ENCODE measurements at regions not wholly inside any gene's neighbourhood (a gene's known extent, or its start where the extent isn't known, plus 50 kb on each side); places are given as distances from the start of the nearest gene placed in this dataset.

GRCh38 chr6:48695872-48696271, 584.9 kb upstream of the PTCHD4 start:
- TF ChIP-seq CTCF (IDR thresholded peaks at IDR 0.05): no peak
- no peak for ATAC-seq
- H3K9me3 ChIP-seq: peaks cover 10% of the 10 kb centered on the region

GRCh38 chr6:48691420-48691819, 580.4 kb upstream of the PTCHD4 start:
- DNase-seq (no peak), ATAC-seq (no peak)
- Histone ChIP-seq H3K36me3 (ENCODE audit: low read depth) (no peaks in the 10 kb centered on the region), H3K4me3 (no peak overlapping the region), H3K9me3 (peaks cover 27% of the 10 kb centered on the region), H3K4me1 (ENCODE audit: low read depth) (no peaks in the 10 kb centered on the region)
- TF ChIP-seq CTCF (IDR thresholded peaks at IDR 0.05): no peak
- intact Hi-C loops (cut with DNase I, micrococcal nuclease): no loop called here

More at GRCh38 chr6:48695872-48696271, 584.9 kb upstream of the PTCHD4 start:
- Histone ChIP-seq H3K4me3 (no peak overlapping the region), H3K4me1 (ENCODE audit: low read depth) (no peaks in the 10 kb centered on the region), H3K36me3 (ENCODE audit: low read depth) (no peaks in the 10 kb centered on the region)
- DNase-seq: no peak
- intact Hi-C loops (cut with DNase I, micrococcal nuclease): no loop called here

- Histone ChIP-seq H3K36me3 (ENCODE audit: low read depth) (no peaks in the 10 kb centered on the region), H3K9me3 (peaks cover 21% of the 10 kb centered on the region), H3K4me3 (no peak overlapping the region), H3K4me1 (ENCODE audit: low read depth) (no peaks in the 10 kb centered on the region)
- DNase-seq: no peak
- no peak for TF ChIP-seq CTCF (IDR thresholded peaks at IDR 0.05)
- intact Hi-C loops (cut with DNase I, micrococcal nuclease): no loop called here
- no peak for ATAC-seq
Measured at GRCh38 chr6:48689498-48689897, 578.5 kb upstream of the PTCHD4 start.

- DNase-seq (no peak), ATAC-seq (no peak)
- intact Hi-C loops (cut with DNase I, micrococcal nuclease): no loop called here
- Histone ChIP-seq H3K9me3 (no peaks in the 10 kb centered on the region), H3K36me3 (ENCODE audit: low read depth) (no peaks in the 10 kb centered on the region), H3K4me1 (ENCODE audit: low read depth) (no peaks in the 10 kb centered on the region), H3K4me3 (no peak overlapping the region)
- no peak for TF ChIP-seq CTCF (IDR thresholded peaks at IDR 0.05)
Measured at GRCh38 chr6:48678390-48678789, 567.4 kb upstream of the PTCHD4 start.

- no peak for TF ChIP-seq CTCF (IDR thresholded peaks at IDR 0.05)
Measured at GRCh38 chr6:48671505-48671904, 560.5 kb upstream of the PTCHD4 start.

GRCh38 chr6:48670546-48670945, 559.5 kb upstream of the PTCHD4 start:
- Histone ChIP-seq H3K4me1 (ENCODE audit: low read depth) (no peaks in the 10 kb centered on the region), H3K4me3 (no peak overlapping the region), H3K9me3 (no peaks in the 10 kb centered on the region), H3K36me3 (ENCODE audit: low read depth) (no peaks in the 10 kb centered on the region)
- no peak for TF ChIP-seq CTCF (IDR thresholded peaks at IDR 0.05)
- ATAC-seq (no peak), DNase-seq (no peak)
- intact Hi-C loops (cut with DNase I, micrococcal nuclease): no loop called here

More at GRCh38 chr6:48671505-48671904, 560.5 kb upstream of the PTCHD4 start:
- Histone ChIP-seq H3K4me3 (no peak overlapping the region), H3K4me1 (ENCODE audit: low read depth) (no peaks in the 10 kb centered on the region), H3K9me3 (no peaks in the 10 kb centered on the region), H3K36me3 (ENCODE audit: low read depth) (no peaks in the 10 kb centered on the region)
- intact Hi-C loops (cut with DNase I, micrococcal nuclease): no loop called here
- ATAC-seq (no peak), DNase-seq (no peak)

Data from mucosa of descending colon (tissue), 3 donors.